ENCODE measurements at regions not wholly inside any gene's neighbourhood (a gene's known extent, or its start where the extent isn't known, plus 50 kb on each side); places are given as distances from the start of the nearest gene placed in this dataset.

DNA sequence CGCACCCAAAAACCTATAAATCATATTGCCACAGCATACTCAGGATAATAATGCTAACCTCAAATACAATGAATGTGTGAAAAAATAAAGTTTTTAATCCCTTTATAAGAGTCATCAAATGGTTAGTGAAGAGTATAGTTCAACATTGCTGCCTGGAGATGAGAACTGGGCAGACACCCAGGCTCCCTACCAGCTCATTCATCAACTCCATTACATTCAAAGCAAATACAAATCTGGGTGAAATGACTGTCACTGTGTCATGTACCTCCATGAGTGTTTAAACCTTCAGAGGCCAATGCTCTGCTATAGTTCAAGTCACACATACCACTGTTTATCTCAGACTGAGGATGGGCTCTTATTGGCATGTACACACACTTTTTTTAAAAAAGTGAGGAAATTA lies 167.2 kb upstream of the KCNMB2 start:
- no peaks in the 10 kb centered on the region for H3K36me3 ChIP-seq (ENCODE audit: control insufficient read depth in 2 of 2, insufficient read depth in 2 of 2, low read length in 2 of 2)
- no peaks in the 10 kb centered on the region for H3K4me1 ChIP-seq (ENCODE audit: control insufficient read depth, insufficient read depth, low read length)
- H3K27ac ChIP-seq (ENCODE audit: low read length), result no peak overlapping the region
- H3K9me3 ChIP-seq (ENCODE audit: control insufficient read depth in 2 of 2, low read length in 2 of 2), result peaks cover 0 to 2% of the 10 kb centered on the region in 2 donors
- H3K27me3 ChIP-seq (ENCODE audit: control insufficient read depth in 1 of 2, insufficient read depth in 2 of 2, low read length in 2 of 2), result no peaks in the 10 kb centered on the region
- H3K4me3 ChIP-seq (ENCODE audit: low read length in 2 of 2), result no peak overlapping the region
- H3K9ac ChIP-seq (ENCODE audit: low read length in 2 of 2), result no peak overlapping the region

DNA sequence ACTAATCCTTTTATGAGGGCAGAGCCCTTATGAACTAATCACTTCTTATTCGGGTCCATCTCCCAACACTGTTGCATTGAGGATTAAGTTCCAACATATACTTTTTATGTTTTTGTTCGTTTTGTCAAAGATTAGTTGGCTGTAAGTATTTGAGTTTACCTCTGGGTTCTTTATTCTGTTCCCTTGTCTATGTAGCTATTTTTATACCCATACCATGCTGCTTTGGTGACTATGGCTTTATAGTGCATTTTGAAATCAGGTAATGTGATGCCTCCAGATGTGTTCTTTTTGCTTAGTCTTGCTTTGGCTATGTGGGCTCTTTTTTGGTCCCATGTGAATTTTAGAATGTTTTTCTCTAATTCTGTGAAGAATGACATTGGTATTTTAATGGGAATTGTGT lies 166.4 kb upstream of the KCNMB2 start:
- Histone ChIP-seq H3K27ac (ENCODE audit: low read length) (no peak overlapping the region), H3K27me3 (ENCODE audit: control insufficient read depth in 1 of 2, insufficient read depth in 2 of 2, low read length in 2 of 2) (no peaks in the 10 kb centered on the region), H3K4me1 (ENCODE audit: control insufficient read depth, insufficient read depth, low read length) (no peaks in the 10 kb centered on the region), H3K36me3 (ENCODE audit: control insufficient read depth in 2 of 2, insufficient read depth in 2 of 2, low read length in 2 of 2) (no peaks in the 10 kb centered on the region), H3K4me3 (ENCODE audit: low read length in 2 of 2) (no peak overlapping the region), H3K9ac (ENCODE audit: low read length in 2 of 2) (no peak overlapping the region), H3K9me3 (ENCODE audit: control insufficient read depth in 2 of 2, low read length in 2 of 2) (peaks cover 0 to 2% of the 10 kb centered on the region in 2 donors)

DNA sequence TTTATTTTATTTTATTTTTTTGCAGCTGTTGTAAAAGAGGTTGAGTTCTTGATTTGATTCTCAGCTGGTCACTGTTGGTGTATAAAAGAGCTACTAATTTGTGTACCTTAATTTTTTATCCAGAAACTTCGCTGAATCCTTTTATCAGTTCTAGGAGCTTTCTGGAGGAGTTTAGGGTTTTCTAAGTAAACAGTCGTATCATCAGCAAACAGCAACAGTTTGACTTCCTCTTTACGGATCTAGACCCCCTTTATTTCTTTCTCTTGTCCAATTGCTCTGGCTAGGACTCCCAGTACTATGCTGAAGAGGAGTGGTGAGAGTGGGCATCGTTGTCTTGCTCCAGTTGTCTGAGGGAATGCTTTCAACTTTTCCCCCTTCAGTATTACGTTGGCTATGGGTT lies 165.8 kb upstream of the KCNMB2 start:
- Histone ChIP-seq H3K9ac (ENCODE audit: low read length in 2 of 2) (no peak overlapping the region), H3K27ac (ENCODE audit: low read length) (no peak overlapping the region), H3K4me1 (ENCODE audit: control insufficient read depth, insufficient read depth, low read length) (no peaks in the 10 kb centered on the region), H3K4me3 (ENCODE audit: low read length in 2 of 2) (no peak overlapping the region), H3K27me3 (ENCODE audit: control insufficient read depth in 1 of 2, insufficient read depth in 2 of 2, low read length in 2 of 2) (no peaks in the 10 kb centered on the region), H3K36me3 (ENCODE audit: control insufficient read depth in 2 of 2, insufficient read depth in 2 of 2, low read length in 2 of 2) (no peaks in the 10 kb centered on the region), H3K9me3 (ENCODE audit: control insufficient read depth in 2 of 2, low read length in 2 of 2) (peaks cover 0 to 2% of the 10 kb centered on the region in 2 donors)

DNA sequence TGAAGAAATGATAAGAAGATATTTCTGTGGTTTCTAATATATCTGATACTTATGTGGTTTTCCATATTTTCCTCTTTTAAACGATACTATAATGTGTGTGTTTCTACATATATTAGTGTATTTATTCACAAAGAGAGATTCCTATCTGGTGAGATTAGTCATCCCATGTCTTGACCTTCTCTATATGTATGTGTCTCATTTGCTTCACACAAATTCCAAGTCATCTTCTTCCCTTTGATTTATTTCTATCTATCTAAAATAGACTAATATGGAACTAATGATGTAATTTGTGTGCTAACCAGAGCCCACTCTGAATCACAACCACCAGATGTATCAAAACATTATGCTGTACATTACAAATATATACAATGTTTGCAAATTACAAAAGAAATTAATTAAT lies 154.7 kb upstream of the KCNMB2 start:
- Histone ChIP-seq H3K9me3 (ENCODE audit: control insufficient read depth in 2 of 2, low read length in 2 of 2) (no peaks in the 10 kb centered on the region), H3K27me3 (ENCODE audit: control insufficient read depth in 1 of 2, insufficient read depth in 2 of 2, low read length in 2 of 2) (no peaks in the 10 kb centered on the region), H3K4me1 (ENCODE audit: control insufficient read depth, insufficient read depth, low read length) (peaks cover 8% of the 10 kb centered on the region), H3K4me3 (ENCODE audit: low read length in 2 of 2) (no peak overlapping the region), H3K27ac (ENCODE audit: low read length) (no peak overlapping the region), H3K9ac (ENCODE audit: low read length in 2 of 2) (no peak overlapping the region), H3K36me3 (ENCODE audit: control insufficient read depth in 2 of 2, insufficient read depth in 2 of 2, low read length in 2 of 2) (no peaks in the 10 kb centered on the region)

DNA sequence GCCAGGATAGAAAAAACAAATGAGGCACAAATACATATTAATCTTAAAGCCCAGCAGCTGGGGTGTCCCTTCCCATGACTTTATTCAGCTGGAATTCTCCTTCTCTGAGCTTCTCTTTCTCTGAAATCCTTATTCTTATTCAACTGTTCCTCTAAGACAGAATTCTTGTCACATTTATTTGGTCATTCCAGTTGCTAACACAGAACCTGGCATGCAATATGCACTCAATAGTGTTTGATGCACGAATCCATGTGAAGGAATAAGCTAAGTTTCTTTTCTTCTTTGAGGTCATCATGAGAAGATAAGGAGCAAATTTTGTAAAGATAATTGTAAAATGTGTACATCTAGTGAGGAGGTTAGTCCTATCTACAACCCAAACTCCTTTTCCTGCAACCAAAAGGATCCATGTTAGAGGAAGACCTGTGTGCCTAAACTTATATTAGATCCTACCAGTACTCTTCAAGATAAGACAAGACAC lies 154.2 kb upstream of the KCNMB2 start:
- peaks cover 8% of the 10 kb centered on the region for H3K4me1 ChIP-seq (ENCODE audit: control insufficient read depth, insufficient read depth, low read length)
- no peak overlapping the region for H3K4me3 ChIP-seq (ENCODE audit: low read length in 2 of 2)
- H3K9me3 ChIP-seq (ENCODE audit: control insufficient read depth in 2 of 2, low read length in 2 of 2), result no peaks in the 10 kb centered on the region

DNA sequence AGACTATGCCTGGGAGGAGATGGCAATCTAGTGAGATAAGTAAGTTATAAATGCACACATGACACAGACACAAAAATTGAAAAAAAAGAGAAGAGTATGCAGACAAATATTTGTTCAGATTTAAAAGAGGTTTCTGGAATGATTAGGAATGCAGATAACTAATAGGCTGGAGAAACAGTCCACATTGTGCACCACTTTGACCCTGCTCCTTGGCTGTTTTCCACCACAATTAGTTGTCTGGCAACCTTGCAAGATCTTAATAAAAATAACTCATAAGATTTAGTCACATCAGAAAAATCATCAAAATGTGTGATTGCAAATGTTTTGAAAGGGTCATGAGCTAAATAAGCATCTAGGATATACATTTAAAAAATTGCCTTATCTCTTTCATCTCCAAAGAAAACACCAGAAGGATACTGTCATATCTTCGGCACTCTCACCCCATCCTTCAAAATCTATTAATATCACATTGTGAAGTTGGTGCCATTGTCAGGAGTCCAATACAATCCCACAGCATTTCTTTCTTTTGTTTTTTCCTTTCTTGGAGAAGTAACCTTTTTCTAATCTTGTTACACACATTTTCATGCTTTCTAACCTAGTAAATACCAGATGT lies 153.7 kb upstream of the KCNMB2 start:
- no peak overlapping the region for H3K27ac ChIP-seq (ENCODE audit: low read length)
- H3K4me1 ChIP-seq (ENCODE audit: control insufficient read depth, insufficient read depth, low read length), result peaks cover 8% of the 10 kb centered on the region
- no peak overlapping the region for H3K4me3 ChIP-seq (ENCODE audit: low read length in 2 of 2)
- H3K36me3 ChIP-seq (ENCODE audit: control insufficient read depth in 2 of 2, insufficient read depth in 2 of 2, low read length in 2 of 2), result no peaks in the 10 kb centered on the region
- H3K27me3 ChIP-seq (ENCODE audit: control insufficient read depth in 1 of 2, insufficient read depth in 2 of 2, low read length in 2 of 2), result no peaks in the 10 kb centered on the region
- no peaks in the 10 kb centered on the region for H3K9me3 ChIP-seq (ENCODE audit: control insufficient read depth in 2 of 2, low read length in 2 of 2)
- no peak overlapping the region for H3K9ac ChIP-seq (ENCODE audit: low read length in 2 of 2)

More for the DNA sequence above, 154.2 kb upstream of the KCNMB2 start:
- no peak overlapping the region for H3K9ac ChIP-seq (ENCODE audit: low read length in 2 of 2)
- H3K27ac ChIP-seq (ENCODE audit: low read length), result no peak overlapping the region
- H3K27me3 ChIP-seq (ENCODE audit: control insufficient read depth in 1 of 2, insufficient read depth in 2 of 2, low read length in 2 of 2), result no peaks in the 10 kb centered on the region
- H3K36me3 ChIP-seq (ENCODE audit: control insufficient read depth in 2 of 2, insufficient read depth in 2 of 2, low read length in 2 of 2), result no peaks in the 10 kb centered on the region

DNA sequence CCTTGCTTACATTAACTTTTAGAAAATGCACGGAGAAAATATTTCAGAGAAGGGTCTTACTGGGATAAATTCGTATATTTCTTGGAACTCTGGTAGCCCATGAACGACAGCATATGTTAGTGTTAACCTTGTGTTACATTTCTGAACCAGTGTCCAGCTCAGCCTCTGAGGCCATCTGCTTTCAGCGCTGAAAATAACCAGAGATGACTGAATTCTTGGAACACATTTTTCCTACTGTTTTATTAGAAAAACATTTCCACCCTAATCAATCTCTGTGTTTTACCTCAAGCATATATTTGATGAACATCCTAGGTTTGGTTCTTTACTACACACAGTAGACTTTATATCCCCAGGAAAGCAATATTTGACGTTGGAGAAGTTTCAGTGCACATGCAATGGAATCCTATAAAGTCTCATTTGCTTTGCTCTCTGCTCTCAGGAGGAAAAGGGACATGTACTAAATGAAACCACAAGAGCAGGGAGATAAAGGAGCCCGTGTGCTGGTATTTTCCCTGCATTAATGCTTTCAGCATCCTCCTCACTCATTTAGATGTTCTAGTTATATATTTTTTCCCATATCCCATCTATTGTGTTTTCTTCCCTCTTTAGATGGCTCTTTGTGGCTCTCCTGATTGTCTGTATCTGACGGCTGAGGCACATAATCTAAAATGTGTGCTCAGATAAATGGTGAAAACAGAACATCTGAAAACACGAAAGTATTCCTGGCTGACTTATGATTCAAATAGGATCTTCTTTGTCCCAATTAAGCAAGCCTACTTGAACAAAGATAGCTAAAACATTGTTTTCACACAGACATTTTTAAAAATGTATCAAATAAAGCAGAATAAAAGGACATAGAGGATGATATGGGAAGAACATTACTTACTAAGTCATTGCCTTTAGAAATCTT lies 151.7 kb upstream of the KCNMB2 start:
- peaks cover 8% of the 10 kb centered on the region for H3K4me1 ChIP-seq (ENCODE audit: control insufficient read depth, insufficient read depth, low read length)
- no peak overlapping the region for H3K4me3 ChIP-seq (ENCODE audit: low read length in 2 of 2)
- H3K27me3 ChIP-seq (ENCODE audit: control insufficient read depth in 1 of 2, insufficient read depth in 2 of 2, low read length in 2 of 2), result no peaks in the 10 kb centered on the region
- H3K36me3 ChIP-seq (ENCODE audit: control insufficient read depth in 2 of 2, insufficient read depth in 2 of 2, low read length in 2 of 2), result no peaks in the 10 kb centered on the region
- no peaks in the 10 kb centered on the region for H3K9me3 ChIP-seq (ENCODE audit: control insufficient read depth in 2 of 2, low read length in 2 of 2)
- no peak overlapping the region for H3K27ac ChIP-seq (ENCODE audit: low read length)
- H3K9ac ChIP-seq (ENCODE audit: low read length in 2 of 2), result no peak overlapping the region

DNA sequence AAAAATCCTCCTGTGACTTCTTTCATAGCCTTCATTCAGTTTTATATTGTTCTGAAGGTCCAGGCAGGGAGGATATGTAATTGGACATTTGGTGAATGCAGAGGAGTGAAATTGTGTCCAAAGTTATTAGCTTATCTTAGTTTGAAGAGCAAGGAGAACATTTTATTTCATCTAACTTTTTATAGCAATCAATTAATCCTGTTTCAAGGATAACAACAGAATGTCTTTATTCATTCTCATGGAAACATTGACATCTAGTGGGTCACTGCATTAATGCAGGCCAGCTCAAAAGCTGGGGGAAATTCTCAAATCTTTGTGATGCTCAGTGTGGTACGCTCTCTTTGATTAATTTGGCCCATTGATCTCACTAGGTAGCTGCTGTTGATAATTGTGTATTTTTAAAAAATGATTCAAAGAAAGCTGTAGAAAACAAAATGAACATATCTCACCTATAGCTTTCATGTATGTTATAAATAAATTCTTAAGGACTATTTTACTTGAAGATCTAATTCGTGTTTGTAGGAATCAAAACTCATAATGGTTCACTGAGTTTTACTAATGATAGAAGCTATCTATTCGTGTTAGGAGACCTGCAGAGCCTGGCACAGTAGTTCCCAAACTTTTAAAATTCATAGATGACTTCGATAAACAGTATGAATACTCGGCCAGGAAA lies 150.8 kb upstream of the KCNMB2 start:
- Histone ChIP-seq H3K4me3 (ENCODE audit: low read length in 2 of 2) (no peak overlapping the region), H3K27me3 (ENCODE audit: control insufficient read depth in 1 of 2, insufficient read depth in 2 of 2, low read length in 2 of 2) (no peaks in the 10 kb centered on the region), H3K27ac (ENCODE audit: low read length) (no peak overlapping the region), H3K9me3 (ENCODE audit: control insufficient read depth in 2 of 2, low read length in 2 of 2) (no peaks in the 10 kb centered on the region), H3K36me3 (ENCODE audit: control insufficient read depth in 2 of 2, insufficient read depth in 2 of 2, low read length in 2 of 2) (no peaks in the 10 kb centered on the region), H3K4me1 (ENCODE audit: control insufficient read depth, insufficient read depth, low read length) (peaks cover 8% of the 10 kb centered on the region), H3K9ac (ENCODE audit: low read length in 2 of 2) (no peak overlapping the region)

DNA sequence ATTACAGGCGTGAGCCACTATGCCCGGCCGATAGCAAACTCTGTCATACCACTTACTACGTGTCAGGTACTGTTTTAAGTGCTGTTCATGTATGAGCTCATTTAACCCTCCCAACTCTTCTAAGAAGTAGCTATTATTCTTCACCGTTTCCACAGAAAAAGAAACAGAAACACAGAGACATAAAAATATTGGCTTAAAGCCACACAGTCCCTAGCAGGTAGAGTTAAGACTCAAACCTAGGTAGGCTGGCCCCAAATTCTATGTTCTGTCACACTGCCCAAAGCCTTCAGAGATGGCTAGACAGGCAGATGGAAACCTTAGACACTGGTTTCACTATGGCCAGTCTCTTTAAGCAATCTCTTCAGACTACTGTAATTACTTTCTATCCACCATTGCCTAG lies 149.8 kb upstream of the KCNMB2 start:
- Histone ChIP-seq H3K9me3 (ENCODE audit: control insufficient read depth in 2 of 2, low read length in 2 of 2) (no peaks in the 10 kb centered on the region), H3K9ac (ENCODE audit: low read length in 2 of 2) (no peak overlapping the region), H3K36me3 (ENCODE audit: control insufficient read depth in 2 of 2, insufficient read depth in 2 of 2, low read length in 2 of 2) (no peaks in the 10 kb centered on the region), H3K4me1 (ENCODE audit: control insufficient read depth, insufficient read depth, low read length) (peaks cover 8% of the 10 kb centered on the region), H3K4me3 (ENCODE audit: low read length in 2 of 2) (no peak overlapping the region), H3K27me3 (ENCODE audit: control insufficient read depth in 1 of 2, insufficient read depth in 2 of 2, low read length in 2 of 2) (no peaks in the 10 kb centered on the region), H3K27ac (ENCODE audit: low read length) (no peak overlapping the region)

DNA sequence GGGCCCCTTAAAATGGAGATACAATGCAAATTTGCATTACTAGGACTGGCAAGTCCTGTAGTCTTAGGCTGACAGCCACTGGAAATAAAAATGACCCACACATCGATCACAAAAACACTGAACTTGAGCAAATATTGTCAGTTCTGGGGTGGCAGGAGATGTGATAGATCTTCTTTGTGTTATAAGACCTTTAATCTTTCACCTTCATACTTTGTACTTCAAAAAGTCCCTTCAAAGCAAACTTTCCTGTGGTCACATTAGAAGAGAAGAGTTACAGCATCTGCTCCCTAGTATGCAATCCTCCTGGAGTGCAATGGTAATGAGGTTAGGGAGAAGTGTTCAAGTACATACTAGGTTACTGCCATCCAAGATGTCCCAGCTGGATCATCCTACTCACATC lies 149.4 kb upstream of the KCNMB2 start:
- H3K9ac ChIP-seq (ENCODE audit: low read length in 2 of 2), result no peak overlapping the region
- no peak overlapping the region for H3K27ac ChIP-seq (ENCODE audit: low read length)
- H3K4me1 ChIP-seq (ENCODE audit: control insufficient read depth, insufficient read depth, low read length), result peaks cover 8% of the 10 kb centered on the region
- H3K9me3 ChIP-seq (ENCODE audit: control insufficient read depth in 2 of 2, low read length in 2 of 2), result no peaks in the 10 kb centered on the region
- no peaks in the 10 kb centered on the region for H3K36me3 ChIP-seq (ENCODE audit: control insufficient read depth in 2 of 2, insufficient read depth in 2 of 2, low read length in 2 of 2)
- H3K27me3 ChIP-seq (ENCODE audit: control insufficient read depth in 1 of 2, insufficient read depth in 2 of 2, low read length in 2 of 2), result no peaks in the 10 kb centered on the region
- H3K4me3 ChIP-seq (ENCODE audit: low read length in 2 of 2), result no peak overlapping the region

Data from stomach smooth muscle (tissue), 2 donors.